ENCODE measurements at regions not wholly inside any gene's neighbourhood (a gene's known extent, or its start where the extent isn't known, plus 50 kb on each side); places are given as distances from the start of the nearest gene placed in this dataset.

DNA sequence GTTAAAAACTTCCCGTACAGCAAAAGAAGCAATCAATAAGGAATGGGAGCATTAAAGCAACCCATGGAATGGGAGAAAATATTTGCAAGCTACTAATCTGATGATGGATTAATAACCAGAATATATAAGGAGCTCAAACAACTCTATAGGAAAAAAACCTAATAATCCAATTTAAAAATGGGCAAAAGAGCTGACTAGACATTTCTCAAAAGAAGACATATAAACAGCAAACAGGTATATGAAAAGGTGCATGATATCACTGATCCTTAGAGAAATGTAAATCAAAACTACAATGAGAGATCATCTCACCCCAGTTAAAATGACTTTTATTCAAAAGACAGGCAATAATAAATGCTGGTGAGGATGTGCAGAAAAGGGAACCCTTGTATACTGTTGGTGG, 52.7 kb upstream of the POU1F1 start:
- Histone ChIP-seq H3K4me3 (replicated peaks in 1 of 3; ENCODE audit: insufficient read depth in 1 of 3, low read depth in 2 of 3, low read length in 3 of 3) (no peak overlapping the region), H3K9me3 (ENCODE audit: low read length) (no peaks in the 10 kb centered on the region), H3K27me3 (ENCODE audit: control insufficient read depth in 1 of 2, insufficient read depth in 2 of 2, low read length in 2 of 2) (no peaks in the 10 kb centered on the region), H3K4me1 (ENCODE audit: insufficient read depth, low read length) (peaks cover 14% of the 10 kb centered on the region), H3K4me2 (ENCODE audit: low read depth, low read length) (no peak overlapping the region), H3K79me2 (ENCODE audit: insufficient read depth, low read length) (no peaks in the 10 kb centered on the region), H3K9ac (ENCODE audit: insufficient read depth, low read depth, low read length) (no peak overlapping the region), H3K36me3 (replicated peaks in 1 of 2; ENCODE audit: control insufficient read depth in 1 of 2, insufficient read depth in 2 of 2, low read length in 2 of 2) (no peaks in the 10 kb centered on the region), H4K20me1 (ENCODE audit: insufficient read depth, low read length) (no peaks in the 10 kb centered on the region), H3K27ac (ENCODE audit: extremely low read length, insufficient read depth, low read length) (no peak overlapping the region), H2AFZ (ENCODE audit: low read length) (no peak overlapping the region)
- ATAC-seq (no peak), FAIRE-seq (no peak), DNase-seq (ENCODE audit: low spot score) (no peak)
- ChIA-PET CTCF (ENCODE audit: low intra/inter-chr PET ratio, low total read pairs) (no interaction called here), POLR2A (no interaction called here)
- in situ Hi-C loops (cut with HindIII; ENCODE audit: extremely low pct_ligation_motif_present, low pct_unique_long_range_greater_than_20kb), result no loop called here
- 0% methylated on average over 1 of the region's 1 CpG for whole genome bisulfite sequencing (ENCODE audit: low lambda C conversion rate)
- BruUV-seq (replicated peaks), result no TSS peak
- intact Hi-C loops (cut with micrococcal nuclease; ENCODE audit: unreplicated experiment), result no loop called here
- no peak for TF ChIP-seq ZNF558 (CRISPR knock-in tag; IDR thresholded peaks at IDR 0.05; ENCODE audit: borderline replicate concordance)
- TF ChIP-seq ZNF672 (CRISPR knock-in tag; IDR thresholded peaks at IDR 0.05), result no peak
- peak; percentile 90 for TF ChIP-seq MAFF (IDR thresholded peaks at IDR 0.05; ENCODE audit: low read depth, low read length)
- peak; percentile 87 to 94 for TF ChIP-seq MAFK (conservative IDR thresholded peaks at IDR 0.05 in 1 of 2, IDR thresholded peaks at IDR 0.05 in 1 of 2; ENCODE audit: low read length in 2 of 2)

Small RNAs in the stretch of these regions (small RNA-seq; reads per million reads assigned to genes)
- gene RNU6-873P (ENCODE audit: insufficient read depth in 2 of 3, insufficient read length in 3 of 3, low read depth in 2 of 3, low replicate concordance in 1 of 3) (0 reads per million in 3 experiments), gene RNU6ATAC6P (ENCODE audit: insufficient read depth in 2 of 3, insufficient read length in 3 of 3, low read depth in 2 of 3, low replicate concordance in 1 of 3) (0 to 1.9 (median 0) reads per million in 3 experiments)

All from HepG2 (cell line).